ENCODE measurements at regions not wholly inside any gene's neighbourhood (a gene's known extent, or its start where the extent isn't known, plus 50 kb on each side); places are given as distances from the start of the nearest gene placed in this dataset.

DNA sequence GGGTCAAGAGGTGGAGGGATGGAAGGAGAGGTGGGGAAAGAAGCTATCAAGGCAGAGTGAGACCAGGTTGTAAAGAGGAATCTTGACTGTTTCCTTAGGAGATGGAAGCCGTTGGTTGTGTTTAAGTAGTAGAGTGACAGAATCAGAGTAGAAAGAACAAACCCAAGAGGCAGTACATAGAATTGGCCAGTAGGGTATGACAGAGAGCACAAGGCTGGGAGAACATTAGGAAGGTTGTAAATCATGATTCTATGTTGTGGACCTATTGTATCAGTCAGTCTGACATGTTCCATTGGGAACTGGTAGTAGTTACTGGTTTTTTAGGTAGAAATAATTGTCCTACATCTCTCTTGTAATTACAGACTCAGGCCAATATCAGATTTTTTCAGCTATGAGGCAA lies 486.9 kb upstream of the USP24 start:
- POLR2A ChIA-PET (ENCODE audit: partially characterized antibody) = no interaction called here
- FAIRE-seq = peak; percentile 84
- DNase-seq (ENCODE audit: low read depth in 1 of 2, low spot score in 2 of 2) = no peak

More for the DNA sequence above, 486.9 kb upstream of the USP24 start:
- Histone ChIP-seq H3K56ac (replicated peaks; ENCODE audit: insufficient read length, low read depth, low read length) (no peak overlapping the region), H3K9me3 (ENCODE audit: insufficient read depth in 2 of 2, low read depth in 1 of 2, low read length in 1 of 2) (no peaks in the 10 kb centered on the region), H4K8ac (ENCODE audit: extremely low read depth, insufficient read depth, low read length) (no peak overlapping the region), H4K20me1 (replicated peaks in 1 of 2; ENCODE audit: control insufficient read depth in 1 of 2, insufficient read depth in 2 of 2, low read length in 2 of 2) (no peaks in the 10 kb centered on the region), H2BK20ac (ENCODE audit: low read length) (no peak overlapping the region), H3K79me1 (ENCODE audit: low read depth, low read length) (no peaks in the 10 kb centered on the region), H3K14ac (ENCODE audit: insufficient read length) (no peak overlapping the region), H3K18ac (ENCODE audit: extremely low read depth, low read length) (no peak overlapping the region), H2AFZ (ENCODE audit: low read length) (peak overlapping the region; percentile 85; the same call in 1 of the 2 replicates), H2BK12ac (ENCODE audit: low read depth, low read length) (no peak overlapping the region), H3K4me3 (ENCODE audit: extremely low read depth in 1 of 4, insufficient read depth in 2 of 4, low read depth in 3 of 4, low read length in 4 of 4) (no peak overlapping the region), H3K79me2 (ENCODE audit: control insufficient read depth in 1 of 2, insufficient read depth in 2 of 2, low read length in 2 of 2) (no peaks in the 10 kb centered on the region), H2BK120ac (replicated peaks; ENCODE audit: low read depth, low read length) (no peak overlapping the region), H3K9ac (replicated peaks in 1 of 4; ENCODE audit: extremely low read depth in 1 of 4, low read depth in 3 of 4, low read length in 3 of 4) (no peak overlapping the region), H3K27ac (ENCODE audit: low read depth, low read length) (no peak overlapping the region), H2BK5ac (ENCODE audit: low read depth, low read length) (no peak overlapping the region), H3K36me3 (ENCODE audit: control insufficient read depth in 2 of 4, insufficient read depth in 4 of 4, low read length in 3 of 4) (no peaks in the 10 kb centered on the region), H3K4ac (replicated peaks; ENCODE audit: insufficient read length, low read depth, low read length) (no peak overlapping the region), H3K23ac (ENCODE audit: insufficient read length) (no peak overlapping the region), H2BK15ac (ENCODE audit: low read length) (no peak overlapping the region), H3K4me1 (replicated peaks in 1 of 4; ENCODE audit: control insufficient read depth in 3 of 4, insufficient read depth in 4 of 4, low read length in 3 of 4) (no peaks in the 10 kb centered on the region), H3K27me3 (replicated peaks in 1 of 4; ENCODE audit: control insufficient read depth in 3 of 4, extremely low read depth in 1 of 4, insufficient read depth in 3 of 4, low read length in 3 of 4) (no peaks in the 10 kb centered on the region), H2AK5ac (ENCODE audit: low read depth, low read length) (no peak overlapping the region), H3K23me2 (ENCODE audit: low read depth, low read length) (no peaks in the 10 kb centered on the region), H3K4me2 (ENCODE audit: insufficient read depth in 1 of 2, low read depth in 2 of 2, low read length in 2 of 2) (no peak overlapping the region), H4K5ac (ENCODE audit: insufficient read length, low read depth, low read length) (no peak overlapping the region), H4K91ac (replicated peaks; ENCODE audit: insufficient read length, low read length) (no peak overlapping the region)
- no peak for TF ChIP-seq CHD2 (IDR thresholded peaks at IDR 0.05; ENCODE audit: low read length)
- peak; percentile 54 to 67 for TF ChIP-seq RAD21 (IDR thresholded peaks at IDR 0.05 in 1 of 2, conservative IDR thresholded peaks at IDR 0.05 in 1 of 2; ENCODE audit: low read depth in 2 of 2, low read length in 2 of 2)
- no peak for TF ChIP-seq TAF7 (optimal IDR thresholded peaks at IDR 0.05; ENCODE audit: borderline replicate concordance, low read depth, low read length)
- no peak for TF ChIP-seq RXRA (IDR thresholded peaks at IDR 0.05; ENCODE audit: insufficient read depth, low read depth, low read length)
- TF ChIP-seq, protein P1, sequence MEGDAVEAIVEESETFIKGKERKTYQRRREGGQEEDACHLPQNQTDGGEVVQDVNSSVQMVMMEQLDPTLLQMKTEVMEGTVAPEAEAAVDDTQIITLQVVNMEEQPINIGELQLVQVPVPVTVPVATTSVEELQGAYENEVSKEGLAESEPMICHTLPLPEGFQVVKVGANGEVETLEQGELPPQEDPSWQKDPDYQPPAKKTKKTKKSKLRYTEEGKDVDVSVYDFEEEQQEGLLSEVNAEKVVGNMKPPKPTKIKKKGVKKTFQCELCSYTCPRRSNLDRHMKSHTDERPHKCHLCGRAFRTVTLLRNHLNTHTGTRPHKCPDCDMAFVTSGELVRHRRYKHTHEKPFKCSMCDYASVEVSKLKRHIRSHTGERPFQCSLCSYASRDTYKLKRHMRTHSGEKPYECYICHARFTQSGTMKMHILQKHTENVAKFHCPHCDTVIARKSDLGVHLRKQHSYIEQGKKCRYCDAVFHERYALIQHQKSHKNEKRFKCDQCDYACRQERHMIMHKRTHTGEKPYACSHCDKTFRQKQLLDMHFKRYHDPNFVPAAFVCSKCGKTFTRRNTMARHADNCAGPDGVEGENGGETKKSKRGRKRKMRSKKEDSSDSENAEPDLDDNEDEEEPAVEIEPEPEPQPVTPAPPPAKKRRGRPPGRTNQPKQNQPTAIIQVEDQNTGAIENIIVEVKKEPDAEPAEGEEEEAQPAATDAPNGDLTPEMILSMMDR (IDR thresholded peaks at IDR 0.05; ENCODE audit: control extremely low read depth in 1 of 3, insufficient read depth in 1 of 3, low read depth in 1 of 3, low read length in 3 of 3) = peak in 2 of 3 experiments; percentile 53 to 92; a peak in 2 of 4 replicates
- TF ChIP-seq SP2 (IDR thresholded peaks at IDR 0.05; ENCODE audit: low read length) = no peak
- TF ChIP-seq SIN3A (conservative IDR thresholded peaks at IDR 0.05 in 1 of 2, IDR thresholded peaks at IDR 0.05 in 1 of 2; ENCODE audit: low read depth in 1 of 2, low read length in 2 of 2) = no peak
- no peak for TF ChIP-seq BRCA1 (IDR thresholded peaks at IDR 0.05; ENCODE audit: low read depth, low read length)
- TF ChIP-seq EP300 (IDR thresholded peaks at IDR 0.05; ENCODE audit: borderline replicate concordance in 1 of 2, low read depth in 2 of 2, low read length in 2 of 2) = no peak
- CTCF ChIA-PET (ENCODE audit: partially characterized antibody) = interaction anchor here (0.6 to 4.9 kb wide), 22 partner anchors 10 to 465 kb away, joined by 3 to 36 read pairs (median 4); no protein-coding TSS in a partner anchor
- 93% methylated on average over 1 of the region's 1 CpG; no CpG with 5 or more reads in 1 of the 2 experiments for WGBS, 2 experiments (ENCODE audit: extremely low coverage in 1 of 2, insufficient coverage in 1 of 2, insufficient read length in 1 of 2, insufficient replicate concordance in 2 of 2, low coverage in 1 of 2, low lambda C conversion rate in 2 of 2, missing lambda C conversion rate in 1 of 2)
